HepG2 (cell line): ENCODE measurements at regions not wholly inside any gene's neighbourhood (a gene's known extent, or its start where the extent isn't known, plus 50 kb on each side); places are given as distances from the start of the nearest gene placed in this dataset.

Experiments used
- ATAC-seq: fragments of 200-7000 bp; cut with Tn5 transposase; 3 replicates; pipeline ENCODE4 v1.9.1; 2020; ENCODE audit warnings: mild to moderate bottlenecking, moderate library complexity
- BruUV-seq: library from RNA; stranded (reverse); fragments of 400-500 nt; replicated peaks from 2 replicates; lab custom pipeline; 2021; lab: Mats Ljungman, UMichigan
- CTCF ChIA-PET: fragments of 300-600 bp; formaldehyde crosslinking; extraction: SDS; loops from one replicate; lab custom pipeline; 2021; ENCODE audit warnings: low total read pairs, inconsistent platforms, low intra/inter-chr PET ratio; lab: Yijun Ruan, JAX
- POLR2A ChIA-PET: fragments of 350-600 bp; sonication (Branson Sonifier 250); formaldehyde crosslinking; loops from one replicate; lab custom pipeline; 2020; ENCODE audit warnings: antibody characterized with exemption, inconsistent platforms; lab: Yijun Ruan, JAX
- DNase-seq: peaks from one replicate; pipeline ENCODE4 v3.0.0-alpha.2; 2015; ENCODE audit warnings: low spot score
- FAIRE-seq: peaks from 3 replicates; lab custom pipeline; 2011; peaks lifted over from hg19 to GRCh38; lab: Jason Lieb, UNC
- H2AFZ ChIP-seq: one replicate; pipeline ENCODE4 v1.6.1; 2011; ENCODE audit warnings: low read length, inconsistent platforms
- H3K27ac ChIP-seq: fragments of 300-600 bp; 3 replicates; pipeline ENCODE4 v1.8.0; 2011; ENCODE audit warnings: mixed run types, mild to moderate bottlenecking, mixed read lengths, low read length, inconsistent platforms; ENCODE audit not compliant: insufficient read depth; ENCODE audit errors: extremely low read length
- H3K27me3 ChIP-seq, 2 experiments: fragments of 200-600 bp in 1 of 2; 2 replicates in 1 of 2; 3 replicates in 1 of 2; pipeline versions ENCODE4 v1.6.0 to v1.8.0; 2011; ENCODE audit warnings: low read length in 2 of 2, mild to moderate bottlenecking in 2 of 2, moderate library complexity in 2 of 2, inconsistent platforms in 1 of 2; ENCODE audit not compliant: insufficient read depth in 2 of 2, control insufficient read depth in 1 of 2
- H3K36me3 ChIP-seq, 2 experiments: fragments of 200-600 bp in 1 of 2; replicated peaks in 1 of 2; 2 replicates in 1 of 2; 3 replicates in 1 of 2; pipeline versions ENCODE4 v1.5.1 to v1.8.0; 2011; ENCODE audit warnings: low read length in 2 of 2, inconsistent platforms in 1 of 2; ENCODE audit not compliant: insufficient read depth in 2 of 2, control insufficient read depth in 1 of 2
- H3K4me1 ChIP-seq: 2 replicates; pipeline ENCODE4 v1.5.1; 2012; ENCODE audit warnings: low read length, inconsistent platforms; ENCODE audit not compliant: insufficient read depth
- H3K4me2 ChIP-seq: 2 replicates; pipeline ENCODE4 v1.6.0; 2011; ENCODE audit warnings: low read depth, low read length, inconsistent platforms
- H3K4me3 ChIP-seq, 3 experiments: fragments of 200-600 bp in 1 of 3; sonication (generic), shearing (Covaris generic) in 1 of 3; replicated peaks in 1 of 3; 2 replicates each; pipeline ENCODE4 v1.5.1; 2011 to 2016; ENCODE audit warnings: low read length in 3 of 3, inconsistent platforms in 2 of 3, low read depth in 2 of 3, mild to moderate bottlenecking in 2 of 3, control low read depth in 1 of 3, mixed read lengths in 1 of 3; ENCODE audit not compliant: insufficient read depth in 1 of 3
- H3K79me2 ChIP-seq: one replicate; pipeline ENCODE4 v1.6.1; 2011; ENCODE audit warnings: low read length, inconsistent platforms; ENCODE audit not compliant: insufficient read depth
- H3K9ac ChIP-seq: 2 replicates; pipeline ENCODE4 v1.6.0; 2011; ENCODE audit warnings: mild to moderate bottlenecking, low read depth, low read length, inconsistent platforms; ENCODE audit not compliant: insufficient read depth
- H3K9me3 ChIP-seq: 2 replicates; pipeline ENCODE4 v1.5.1; 2012; ENCODE audit warnings: mild to moderate bottlenecking, low read length
- H4K20me1 ChIP-seq: 2 replicates; pipeline ENCODE4 v1.6.0; 2011; ENCODE audit warnings: inconsistent platforms, mild to moderate bottlenecking, low read length, moderate library complexity; ENCODE audit not compliant: insufficient read depth
- MAFF ChIP-seq: IDR thresholded peaks from 2 replicates; pipeline ENCODE4 v1.6.1; 2011; ENCODE audit warnings: low read depth, low read length, improper control_type of control experiment
- MAFK ChIP-seq, 2 experiments: IDR thresholded peaks in 1 of 2; conservative IDR thresholded peaks in 1 of 2; 2 replicates each; pipeline ENCODE4 v1.6.1; 2011; ENCODE audit warnings: improper control_type of control experiment in 2 of 2, low read length in 2 of 2
- WGBS: methylation state at CpG from one replicate; pipeline ENCODE4 v1.1.6; 2017; ENCODE audit warnings: low lambda C conversion rate; 5-methylcytosine and 5-hydroxymethylcytosine counted together
- in situ Hi-C: cut with HindIII; loops from 2 replicates; pipeline ENCODE4 v1.10.0; 2017; ENCODE audit warnings: low pct_unique_long_range_greater_than_20kb; ENCODE audit not compliant: extremely low pct_ligation_motif_present
- intact Hi-C: fragments of 100-400 bp; cut with micrococcal nuclease; formaldehyde crosslinking; loops from one replicate; pipeline ENCODE4 v1.10.0; 2022; ENCODE audit not compliant: unreplicated experiment
- TF ChIP-seq, protein P1 (sequence below): sonication (generic); formaldehyde crosslinking; conservative IDR thresholded peaks from 2 replicates; pipeline ENCODE4 v1.4.0; 2020; ENCODE audit warnings: missing genetic modification reagents
- TF ChIP-seq, protein P2 (sequence below): sonication (generic); formaldehyde crosslinking; IDR thresholded peaks from 2 replicates; pipeline ENCODE4 v1.4.0; 2020; ENCODE audit warnings: missing genetic modification reagents

DNA sequence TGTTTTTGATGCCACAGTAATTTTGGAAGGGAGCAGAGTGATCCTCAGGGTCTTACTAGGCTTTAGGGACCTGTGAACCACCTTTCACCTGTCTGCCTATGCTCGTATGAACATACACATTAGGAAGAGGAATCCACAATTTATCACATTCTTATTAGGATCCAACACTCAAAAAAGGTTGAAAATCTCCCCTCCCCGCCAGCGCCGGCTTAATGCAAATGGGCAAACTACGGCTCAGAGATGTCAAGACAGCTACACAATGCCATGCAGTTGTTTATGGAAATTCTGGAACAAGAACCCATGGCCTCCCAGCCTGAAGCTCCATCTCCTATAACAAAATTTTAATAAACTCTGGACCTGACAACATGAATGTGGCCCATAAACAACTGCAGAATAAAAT, 375.9 kb upstream of the ACVR2A start:
- BruUV-seq: no TSS peak
- Histone ChIP-seq H3K9ac (no peak overlapping the region), H3K27me3 (no peaks in the 10 kb centered on the region; a peak in 1 of 5 replicates), H3K36me3 (no peaks in the 10 kb centered on the region), H3K4me2 (no peak overlapping the region), H3K27ac (no peak overlapping the region), H2AFZ (no peak overlapping the region), H3K79me2 (no peaks in the 10 kb centered on the region), H3K4me1 (0 out of 2 replicates have a peak, but pooled peaks cover 11% of the 10 kb centered on the region), H3K4me3 (no peak overlapping the region), H4K20me1 (no peaks in the 10 kb centered on the region), H3K9me3 (no peaks in the 10 kb centered on the region)
- in situ Hi-C loops: no loop called here
- ATAC-seq (no peak), FAIRE-seq (no peak), DNase-seq (no peak)
- TF ChIP-seq, protein P1, sequence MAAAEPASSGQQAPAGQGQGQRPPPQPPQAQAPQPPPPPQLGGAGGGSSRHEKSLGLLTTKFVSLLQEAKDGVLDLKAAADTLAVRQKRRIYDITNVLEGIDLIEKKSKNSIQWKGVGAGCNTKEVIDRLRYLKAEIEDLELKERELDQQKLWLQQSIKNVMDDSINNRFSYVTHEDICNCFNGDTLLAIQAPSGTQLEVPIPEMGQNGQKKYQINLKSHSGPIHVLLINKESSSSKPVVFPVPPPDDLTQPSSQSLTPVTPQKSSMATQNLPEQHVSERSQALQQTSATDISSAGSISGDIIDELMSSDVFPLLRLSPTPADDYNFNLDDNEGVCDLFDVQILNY (CRISPR knock-in tag): no peak
- POLR2A ChIA-PET: no interaction called here
- intact Hi-C loops: no loop called here
- CTCF ChIA-PET: no interaction called here
- 37% methylated on average over 5 of the region's 5 CpGs for WGBS

GRCh38 chr2:147468349-147468748, 376.5 kb upstream of the ACVR2A start:
- ChIA-PET POLR2A (no interaction called here), CTCF (no interaction called here)
- Histone ChIP-seq H3K27ac (no peak overlapping the region), H3K36me3 (no peaks in the 10 kb centered on the region), H3K9me3 (no peaks in the 10 kb centered on the region), H3K9ac (no peak overlapping the region), H3K4me2 (no peak overlapping the region), H3K27me3 (no peaks in the 10 kb centered on the region; a peak in 1 of 5 replicates), H2AFZ (no peak overlapping the region), H3K79me2 (no peaks in the 10 kb centered on the region), H3K4me1 (0 out of 2 replicates have a peak, but pooled peaks cover 11% of the 10 kb centered on the region)
- intact Hi-C loops (no loop called here), in situ Hi-C loops (no loop called here)
- 18% methylated on average over 3 of the region's 3 CpGs for WGBS
- BruUV-seq: no TSS peak
- FAIRE-seq (no peak), ATAC-seq (no peak), DNase-seq (no peak)
- TF ChIP-seq MAFK (conservative IDR thresholded peaks at IDR 0.05 in 1 of 2, IDR thresholded peaks at IDR 0.05 in 1 of 2; ENCODE audit: low read length in 2 of 2) (peak; percentile 80 to 84), MAFF (peak; percentile 75)
- TF ChIP-seq, protein P2, sequence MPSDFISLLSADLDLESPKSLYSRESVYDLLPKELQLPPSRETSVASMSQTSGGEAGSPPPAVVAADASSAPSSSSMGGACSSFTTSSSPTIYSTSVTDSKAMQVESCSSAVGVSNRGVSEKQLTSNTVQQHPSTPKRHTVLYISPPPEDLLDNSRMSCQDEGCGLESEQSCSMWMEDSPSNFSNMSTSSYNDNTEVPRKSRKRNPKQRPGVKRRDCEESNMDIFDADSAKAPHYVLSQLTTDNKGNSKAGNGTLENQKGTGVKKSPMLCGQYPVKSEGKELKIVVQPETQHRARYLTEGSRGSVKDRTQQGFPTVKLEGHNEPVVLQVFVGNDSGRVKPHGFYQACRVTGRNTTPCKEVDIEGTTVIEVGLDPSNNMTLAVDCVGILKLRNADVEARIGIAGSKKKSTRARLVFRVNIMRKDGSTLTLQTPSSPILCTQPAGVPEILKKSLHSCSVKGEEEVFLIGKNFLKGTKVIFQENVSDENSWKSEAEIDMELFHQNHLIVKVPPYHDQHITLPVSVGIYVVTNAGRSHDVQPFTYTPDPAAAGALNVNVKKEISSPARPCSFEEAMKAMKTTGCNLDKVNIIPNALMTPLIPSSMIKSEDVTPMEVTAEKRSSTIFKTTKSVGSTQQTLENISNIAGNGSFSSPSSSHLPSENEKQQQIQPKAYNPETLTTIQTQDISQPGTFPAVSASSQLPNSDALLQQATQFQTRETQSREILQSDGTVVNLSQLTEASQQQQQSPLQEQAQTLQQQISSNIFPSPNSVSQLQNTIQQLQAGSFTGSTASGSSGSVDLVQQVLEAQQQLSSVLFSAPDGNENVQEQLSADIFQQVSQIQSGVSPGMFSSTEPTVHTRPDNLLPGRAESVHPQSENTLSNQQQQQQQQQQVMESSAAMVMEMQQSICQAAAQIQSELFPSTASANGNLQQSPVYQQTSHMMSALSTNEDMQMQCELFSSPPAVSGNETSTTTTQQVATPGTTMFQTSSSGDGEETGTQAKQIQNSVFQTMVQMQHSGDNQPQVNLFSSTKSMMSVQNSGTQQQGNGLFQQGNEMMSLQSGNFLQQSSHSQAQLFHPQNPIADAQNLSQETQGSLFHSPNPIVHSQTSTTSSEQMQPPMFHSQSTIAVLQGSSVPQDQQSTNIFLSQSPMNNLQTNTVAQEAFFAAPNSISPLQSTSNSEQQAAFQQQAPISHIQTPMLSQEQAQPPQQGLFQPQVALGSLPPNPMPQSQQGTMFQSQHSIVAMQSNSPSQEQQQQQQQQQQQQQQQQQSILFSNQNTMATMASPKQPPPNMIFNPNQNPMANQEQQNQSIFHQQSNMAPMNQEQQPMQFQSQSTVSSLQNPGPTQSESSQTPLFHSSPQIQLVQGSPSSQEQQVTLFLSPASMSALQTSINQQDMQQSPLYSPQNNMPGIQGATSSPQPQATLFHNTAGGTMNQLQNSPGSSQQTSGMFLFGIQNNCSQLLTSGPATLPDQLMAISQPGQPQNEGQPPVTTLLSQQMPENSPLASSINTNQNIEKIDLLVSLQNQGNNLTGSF (CRISPR knock-in tag): no peak
- TF ChIP-seq, all 625 proteins: peak for 2
- Histone ChIP-seq H3K4me3 (no peak overlapping the region), H4K20me1 (no peaks in the 10 kb centered on the region)
